Rectal smooth muscle tissue (tissue), 1 donor: ENCODE measurements at regions not wholly inside any gene's neighbourhood (a gene's known extent, or its start where the extent isn't known, plus 50 kb on each side); places are given as distances from the start of the nearest gene placed in this dataset.

Source experiments
- H3K27ac ChIP-seq: one replicate; pipeline ENCODE4 v1.7.0; 2013; ENCODE audit warnings: low read depth, low read length, inconsistent platforms
- H3K27me3 ChIP-seq: one replicate; pipeline ENCODE4 v1.7.0; 2013; ENCODE audit warnings: low read length; ENCODE audit not compliant: control insufficient read depth, insufficient read depth
- H3K36me3 ChIP-seq: one replicate; pipeline ENCODE4 v1.7.0; 2013; ENCODE audit warnings: low read length; ENCODE audit not compliant: control insufficient read depth, insufficient read depth
- H3K4me1 ChIP-seq: one replicate; pipeline ENCODE4 v1.7.0; 2013; ENCODE audit warnings: low read length; ENCODE audit not compliant: control insufficient read depth, insufficient read depth
- H3K4me3 ChIP-seq: one replicate; pipeline ENCODE4 v1.7.0; 2013; ENCODE audit warnings: low read length
- H3K9ac ChIP-seq: one replicate; pipeline ENCODE4 v1.7.0; 2013; ENCODE audit warnings: low read length

DNA sequence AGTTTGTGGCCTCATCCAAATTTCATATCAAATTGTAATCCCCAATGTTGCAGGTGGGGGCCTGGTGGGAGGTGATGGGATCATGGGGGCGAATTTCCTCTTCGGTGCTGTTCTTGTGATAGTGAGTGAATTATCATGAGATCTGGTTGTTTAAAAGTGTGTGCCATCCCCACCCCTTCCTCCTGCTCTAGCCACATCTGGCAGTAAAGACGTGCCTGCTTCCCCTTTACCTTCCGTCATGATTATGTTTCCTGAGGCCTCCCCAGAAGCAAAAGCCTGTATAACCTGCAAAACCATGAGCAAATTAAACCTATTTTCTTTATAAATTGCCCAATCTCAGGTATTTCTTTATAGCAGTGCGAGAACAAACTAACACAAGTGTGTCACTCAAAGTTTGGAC is 71.0 kb upstream of the MOCS2 start:
- no peak overlapping the region for H3K4me3 ChIP-seq
- no peak overlapping the region for H3K27ac ChIP-seq
- H3K4me1 ChIP-seq: no peaks in the 10 kb centered on the region
- no peaks in the 10 kb centered on the region for H3K36me3 ChIP-seq
- H3K9ac ChIP-seq: no peak overlapping the region
- no peaks in the 10 kb centered on the region for H3K27me3 ChIP-seq

DNA sequence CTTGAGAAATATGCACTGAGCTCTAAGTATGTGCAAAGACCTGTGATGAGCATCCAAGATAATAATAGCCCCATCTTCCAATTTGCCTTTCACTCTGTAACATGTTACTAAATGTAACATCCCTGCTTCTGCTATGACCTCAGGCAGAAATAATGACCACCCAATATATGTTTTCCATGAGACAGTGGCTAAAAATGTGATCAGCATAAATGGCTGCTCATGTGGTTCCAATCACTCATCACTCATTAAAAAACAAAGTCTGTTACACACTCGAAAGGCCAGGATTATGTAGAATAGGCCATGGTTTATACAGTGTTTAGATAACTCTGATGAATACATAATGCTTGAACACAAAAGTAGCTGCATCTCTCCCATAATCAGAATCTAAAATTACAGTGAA is 71.4 kb upstream of the MOCS2 start:
- no peaks in the 10 kb centered on the region for H3K4me1 ChIP-seq
- H3K36me3 ChIP-seq: no peaks in the 10 kb centered on the region
- H3K27me3 ChIP-seq: no peaks in the 10 kb centered on the region
- no peak overlapping the region for H3K9ac ChIP-seq
- no peak overlapping the region for H3K27ac ChIP-seq
- no peak overlapping the region for H3K4me3 ChIP-seq

DNA sequence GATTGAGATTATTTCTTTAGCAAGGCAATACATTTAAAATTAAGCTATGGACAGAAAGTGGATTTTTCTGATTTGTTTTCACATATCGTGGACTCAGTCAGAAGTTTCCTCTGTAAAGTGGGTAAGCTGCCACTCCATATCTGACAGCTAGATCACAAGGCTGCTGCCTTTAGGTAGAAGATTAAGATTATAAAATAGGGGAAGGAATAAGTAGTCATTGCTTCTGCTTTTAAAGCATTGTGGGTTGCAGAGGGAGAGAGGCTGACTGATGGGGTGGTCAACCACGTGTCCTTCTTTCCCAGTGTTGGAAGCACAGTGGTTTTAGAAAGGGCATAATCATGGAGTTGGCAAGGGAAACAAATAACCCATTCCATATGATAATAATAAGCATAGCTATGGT is 74.3 kb upstream of the MOCS2 start:
- Histone ChIP-seq H3K27ac (no peak overlapping the region), H3K4me3 (no peak overlapping the region), H3K4me1 (no peaks in the 10 kb centered on the region), H3K9ac (no peak overlapping the region), H3K27me3 (no peaks in the 10 kb centered on the region), H3K36me3 (no peaks in the 10 kb centered on the region)

DNA sequence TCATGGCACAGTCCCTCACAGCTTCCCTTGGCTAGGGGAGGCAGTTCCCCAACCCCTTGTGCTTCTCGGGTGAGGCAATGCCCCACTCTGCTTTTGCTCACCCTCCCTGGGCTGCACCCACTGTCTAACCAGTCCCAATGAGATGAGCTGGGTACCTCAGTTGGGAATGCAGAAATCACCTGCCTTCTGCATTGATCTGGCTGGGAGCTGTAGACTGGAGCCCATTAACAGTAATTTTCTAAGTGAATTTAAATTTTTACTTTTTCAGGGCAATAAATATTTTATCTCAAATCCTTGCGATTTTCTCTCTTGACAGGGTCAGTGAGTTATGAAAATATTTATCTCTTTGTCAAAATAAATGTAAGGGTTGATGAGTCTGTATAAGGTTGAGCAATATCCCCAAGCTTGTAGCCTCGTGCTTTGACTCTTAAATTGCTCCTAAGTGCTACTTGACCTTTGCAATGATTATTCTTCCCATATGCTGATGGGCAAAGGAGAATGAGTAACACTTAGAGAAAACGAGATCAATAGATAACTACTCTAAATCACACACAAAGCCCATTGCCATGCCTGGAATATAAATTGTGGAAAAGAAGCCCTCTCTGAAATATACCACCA is 82.1 kb upstream of the MOCS2 start:
- Histone ChIP-seq H3K9ac (no peak overlapping the region), H3K27ac (no peak overlapping the region), H3K27me3 (no peaks in the 10 kb centered on the region), H3K4me3 (no peak overlapping the region), H3K4me1 (no peaks in the 10 kb centered on the region), H3K36me3 (no peaks in the 10 kb centered on the region)

DNA sequence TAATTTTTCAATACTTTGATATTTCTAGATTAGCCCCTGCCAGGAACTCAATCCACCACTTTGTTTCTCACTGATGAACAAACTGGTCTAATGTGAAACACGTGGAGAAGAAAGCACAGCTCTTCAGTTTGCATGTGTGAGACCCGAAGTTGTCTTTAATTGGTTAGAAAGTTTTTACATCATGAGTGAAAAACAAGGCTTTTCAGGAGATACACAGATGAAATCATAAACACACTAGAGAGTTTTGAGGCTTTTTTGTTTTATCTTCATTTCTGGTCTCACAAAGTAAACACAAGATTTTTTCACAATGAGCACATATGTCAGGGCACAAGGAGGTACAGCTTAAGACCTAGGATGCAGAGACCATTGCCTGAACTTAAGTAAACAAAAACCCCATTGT is 84.5 kb upstream of the MOCS2 start:
- Histone ChIP-seq H3K36me3 (no peaks in the 10 kb centered on the region), H3K9ac (no peak overlapping the region), H3K27ac (no peak overlapping the region), H3K4me1 (no peaks in the 10 kb centered on the region), H3K4me3 (no peak overlapping the region), H3K27me3 (no peaks in the 10 kb centered on the region)

DNA sequence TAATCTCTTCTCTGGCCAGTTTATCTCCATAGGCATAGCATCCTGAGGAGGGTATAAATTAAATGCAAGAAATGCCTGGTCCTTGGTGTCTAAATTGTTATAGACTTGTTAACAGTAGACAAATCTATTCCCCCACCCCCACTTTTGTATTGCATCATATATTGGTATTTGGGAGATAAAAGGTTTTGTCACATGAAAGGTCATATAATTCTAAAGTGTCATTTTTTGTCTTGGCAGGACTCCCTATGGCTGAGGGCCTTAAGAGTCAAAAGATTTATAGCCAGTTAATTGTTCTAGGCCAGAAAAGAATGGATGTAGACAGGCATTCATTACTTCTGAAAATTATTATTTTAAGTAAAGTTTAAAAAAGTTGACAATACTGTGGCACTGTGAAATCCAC is 90.3 kb upstream of the MOCS2 start:
- Histone ChIP-seq H3K4me1 (no peaks in the 10 kb centered on the region), H3K4me3 (no peak overlapping the region), H3K27ac (no peak overlapping the region), H3K36me3 (no peaks in the 10 kb centered on the region), H3K9ac (no peak overlapping the region), H3K27me3 (no peaks in the 10 kb centered on the region)

DNA sequence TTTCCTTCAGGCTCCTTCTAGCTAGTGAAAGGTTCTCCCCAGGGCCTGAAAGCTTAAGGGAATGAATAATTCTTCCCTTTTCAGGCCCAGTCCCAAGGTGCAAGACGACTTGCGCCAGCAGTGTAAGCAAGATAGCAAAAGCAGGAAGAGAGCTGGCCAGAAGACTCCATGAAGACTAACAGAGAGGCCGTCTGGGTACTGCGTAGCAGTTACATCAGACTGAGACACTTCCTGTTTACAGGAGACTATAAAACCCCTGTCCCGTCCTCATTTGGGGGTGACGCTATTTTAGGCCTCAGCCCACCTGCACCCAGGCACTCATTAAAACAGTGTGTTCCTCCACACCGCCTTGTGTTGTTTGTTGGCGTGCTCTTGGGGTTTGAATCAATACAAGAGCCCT is 90.7 kb upstream of the MOCS2 start:
- Histone ChIP-seq H3K4me3 (no peak overlapping the region), H3K36me3 (no peaks in the 10 kb centered on the region), H3K27me3 (no peaks in the 10 kb centered on the region), H3K27ac (no peak overlapping the region), H3K4me1 (no peaks in the 10 kb centered on the region), H3K9ac (no peak overlapping the region)

DNA sequence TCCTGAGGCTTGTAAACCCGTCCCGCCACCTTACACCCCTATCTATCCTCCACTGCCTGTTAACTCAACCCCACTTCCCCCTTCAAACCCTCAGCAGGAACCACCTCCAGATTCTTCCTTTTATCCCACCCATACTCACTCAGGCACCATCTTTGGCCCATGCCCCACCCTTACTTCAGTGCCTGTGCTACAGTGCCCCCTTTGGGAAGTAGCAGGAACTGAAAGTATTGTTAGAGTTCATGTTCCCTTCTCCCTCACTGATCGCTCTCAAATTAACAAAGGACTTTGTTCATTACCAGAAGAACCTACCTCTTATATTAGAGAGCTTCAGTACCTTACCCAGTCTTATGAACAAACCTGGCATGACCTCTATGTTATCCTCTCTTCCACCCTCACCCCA is 92.2 kb upstream of the MOCS2 start:
- H3K4me3 ChIP-seq: no peak overlapping the region
- H3K27me3 ChIP-seq: no peaks in the 10 kb centered on the region
- H3K4me1 ChIP-seq: no peaks in the 10 kb centered on the region
- no peaks in the 10 kb centered on the region for H3K36me3 ChIP-seq
- no peak overlapping the region for H3K27ac ChIP-seq
- H3K9ac ChIP-seq: no peak overlapping the region

DNA sequence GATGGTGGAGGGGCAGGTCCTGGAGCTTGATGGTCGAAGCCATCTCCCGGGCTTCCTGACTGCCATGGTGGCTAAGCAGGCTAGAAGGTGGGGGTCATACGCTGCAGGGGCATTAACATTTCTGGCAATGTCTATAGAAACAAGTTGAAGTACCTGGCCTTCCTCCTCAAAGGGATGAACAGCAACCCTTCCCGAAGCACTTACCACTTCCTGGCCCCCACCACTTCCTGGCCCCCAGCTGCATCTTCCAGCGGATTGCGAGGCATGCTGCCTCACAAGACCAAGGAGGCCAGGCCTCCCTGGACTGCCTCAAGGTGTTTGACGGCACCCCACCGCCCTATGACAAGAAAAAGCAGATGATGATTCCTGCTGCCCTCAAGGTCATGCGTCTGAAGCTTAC is 97.0 kb upstream of the MOCS2 start:
- Histone ChIP-seq H3K4me1 (no peaks in the 10 kb centered on the region), H3K36me3 (no peaks in the 10 kb centered on the region), H3K9ac (no peak overlapping the region), H3K27me3 (no peaks in the 10 kb centered on the region), H3K4me3 (no peak overlapping the region), H3K27ac (no peak overlapping the region)

DNA sequence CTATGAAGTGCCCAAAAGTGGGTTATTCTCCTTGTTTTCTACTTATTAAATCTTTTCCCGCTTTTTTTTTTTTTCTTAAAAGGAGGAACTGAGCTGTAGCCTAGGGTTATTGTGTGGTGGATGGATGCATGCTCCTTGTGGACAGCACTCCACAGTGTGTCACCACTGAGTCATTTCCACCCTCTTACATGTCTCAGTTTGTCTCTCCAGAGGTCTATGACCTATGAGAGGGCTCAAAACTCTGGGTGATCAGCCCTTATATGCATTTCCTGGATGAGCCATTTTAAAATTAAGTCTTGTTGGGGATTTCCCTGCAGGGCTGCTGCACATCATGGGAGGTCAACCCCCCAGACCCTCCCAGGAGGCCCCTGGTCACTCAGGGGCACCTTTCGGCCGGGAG is 102.2 kb upstream of the MOCS2 start:
- Histone ChIP-seq H3K36me3 (no peaks in the 10 kb centered on the region), H3K4me3 (no peak overlapping the region), H3K27me3 (no peaks in the 10 kb centered on the region), H3K9ac (no peak overlapping the region), H3K27ac (no peak overlapping the region), H3K4me1 (no peaks in the 10 kb centered on the region)

DNA sequence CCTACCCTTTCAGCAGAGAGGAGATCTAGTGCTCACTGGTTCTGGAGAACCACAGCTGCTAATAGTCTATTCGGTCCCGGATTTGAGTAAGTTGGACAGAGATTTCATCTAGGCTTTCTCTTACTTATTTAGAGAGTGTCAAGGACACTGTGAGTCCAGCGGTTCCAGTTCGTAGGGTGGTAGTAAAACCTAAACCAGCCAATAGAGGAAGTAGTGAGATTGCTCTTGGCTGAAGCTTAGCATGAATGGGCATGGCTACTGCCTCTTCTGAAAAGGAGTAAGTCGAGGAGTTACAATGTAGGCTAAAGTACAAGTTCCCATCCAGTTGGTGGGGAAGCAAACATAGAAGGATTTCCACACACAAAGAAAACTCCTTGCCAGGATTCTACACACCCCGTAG is 109.6 kb upstream of the MOCS2 start:
- no peaks in the 10 kb centered on the region for H3K36me3 ChIP-seq
- no peaks in the 10 kb centered on the region for H3K27me3 ChIP-seq
- H3K4me1 ChIP-seq: no peaks in the 10 kb centered on the region
- no peak overlapping the region for H3K27ac ChIP-seq
- no peak overlapping the region for H3K9ac ChIP-seq
- no peak overlapping the region for H3K4me3 ChIP-seq

DNA sequence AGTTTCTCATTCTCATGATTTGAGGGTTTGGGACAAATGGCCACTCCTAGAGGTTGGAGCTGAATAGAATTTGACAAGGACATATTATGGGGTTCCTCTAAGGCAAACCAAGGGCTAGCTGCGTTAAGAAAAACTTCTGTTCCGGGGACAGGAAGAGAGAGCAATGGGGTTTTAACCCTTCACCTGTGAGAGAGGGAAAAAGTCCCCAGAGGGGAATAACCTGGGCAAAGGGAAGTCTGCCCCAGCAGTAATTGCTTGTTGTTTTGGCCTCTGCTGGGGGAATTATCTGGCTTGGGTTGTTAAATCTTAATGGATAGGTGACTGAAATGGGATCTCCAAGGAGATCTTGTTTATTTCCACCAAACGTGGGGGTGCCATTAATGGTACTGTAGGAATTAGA is 110.1 kb upstream of the MOCS2 start:
- Histone ChIP-seq H3K4me1 (no peaks in the 10 kb centered on the region), H3K27ac (no peak overlapping the region)

DNA sequence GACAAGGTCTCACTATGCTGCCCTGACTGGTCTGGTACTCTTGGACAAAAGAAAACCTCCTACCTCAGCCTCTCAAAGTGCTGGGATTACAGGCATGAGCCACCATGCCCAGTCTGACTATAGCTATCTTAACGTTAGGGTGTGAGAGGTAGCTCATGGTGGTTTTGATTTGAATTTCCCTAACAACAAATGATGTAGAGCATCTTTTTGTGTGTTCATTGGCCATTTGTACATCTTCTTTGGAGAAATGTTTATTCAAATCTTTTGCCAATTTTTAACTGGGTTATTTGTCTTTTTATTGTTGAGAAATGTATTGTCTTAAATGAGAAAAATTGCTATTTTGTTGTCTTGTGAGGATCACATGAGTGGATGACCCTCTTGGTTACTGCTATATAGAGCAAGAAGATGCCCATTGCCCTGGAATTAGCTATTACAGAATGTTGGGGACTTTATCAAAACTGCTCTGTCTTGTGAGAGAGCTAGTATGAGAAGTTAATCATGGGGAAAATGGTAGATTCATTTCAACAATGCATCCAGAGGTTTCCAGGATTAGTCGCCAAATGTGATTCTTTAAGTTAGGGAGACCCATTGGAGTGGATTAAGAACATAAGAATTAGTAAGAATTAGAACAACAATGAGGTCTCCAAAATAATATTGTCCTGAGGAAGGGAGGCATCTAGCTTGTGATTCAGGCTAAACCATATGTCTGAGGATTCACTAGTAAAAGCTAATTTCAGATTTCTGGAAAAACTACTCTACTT is 124.3 kb upstream of the MOCS2 start:
- H3K9ac ChIP-seq: no peak overlapping the region

More for the DNA sequence above, 110.1 kb upstream of the MOCS2 start:
- H3K27me3 ChIP-seq: no peaks in the 10 kb centered on the region
- H3K9ac ChIP-seq: no peak overlapping the region
- no peak overlapping the region for H3K4me3 ChIP-seq
- no peaks in the 10 kb centered on the region for H3K36me3 ChIP-seq

More for the DNA sequence above, 124.3 kb upstream of the MOCS2 start:
- no peaks in the 10 kb centered on the region for H3K27me3 ChIP-seq
- no peaks in the 10 kb centered on the region for H3K4me1 ChIP-seq
- no peak overlapping the region for H3K4me3 ChIP-seq
- no peaks in the 10 kb centered on the region for H3K36me3 ChIP-seq
- H3K27ac ChIP-seq: no peak overlapping the region
